ENCODE measurements at regions not wholly inside any gene's neighbourhood (a gene's known extent, or its start where the extent isn't known, plus 50 kb on each side); places are given as distances from the start of the nearest gene placed in this dataset.
A peak's percentile ranks its signal among the peaks of the same experiment; 100 is the strongest.

DNA sequence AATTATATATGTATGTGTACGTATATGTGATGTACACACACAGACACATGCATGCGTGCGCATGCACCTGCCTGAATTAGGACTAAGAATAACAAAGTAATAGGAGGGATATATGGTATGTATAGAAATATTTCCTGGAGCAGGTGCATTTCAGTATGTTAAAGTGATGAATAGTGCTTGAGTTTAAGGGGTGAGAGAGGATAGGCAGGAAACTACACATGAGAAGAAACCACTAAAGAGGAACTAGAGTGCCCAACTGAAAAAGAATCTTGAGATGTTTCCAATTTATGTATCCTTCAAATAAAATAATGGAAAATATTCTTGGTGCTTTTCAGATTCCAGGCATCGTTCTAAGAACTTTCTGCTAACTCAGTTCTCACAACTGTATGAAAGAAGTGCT is 52.6 kb upstream of the UNC5C start:
- RAD21 ChIA-PET (ENCODE audit: unreplicated experiment) = no interaction called here
- H2AFZ ChIP-seq (ENCODE audit: control insufficient read depth, low read depth, low read length) = no peak overlapping the region
- no peak overlapping the region for H3K9ac ChIP-seq (ENCODE audit: control insufficient read depth, insufficient read depth, low read length)
- H3K79me2 ChIP-seq (ENCODE audit: control insufficient read depth, insufficient read depth, low read length) = no peaks in the 10 kb centered on the region
- no peak overlapping the region for H3K4me3 ChIP-seq
- H4K20me1 ChIP-seq (ENCODE audit: control insufficient read depth, insufficient read depth) = no peaks in the 10 kb centered on the region
- no peak for FAIRE-seq
- TF ChIP-seq POLR2AphosphoS5 (IDR thresholded peaks at IDR 0.05; ENCODE audit: low read length) (no peak), RELA (IDR thresholded peaks at IDR 0.05; ENCODE audit: borderline replicate concordance, partially characterized antibody) (no peak), SP1 (IDR thresholded peaks at IDR 0.05; ENCODE audit: low read depth, low read length) (no peak), TAF1 (IDR thresholded peaks at IDR 0.05; ENCODE audit: borderline replicate concordance, low read depth, low read length) (no peak), YBX1 (IDR thresholded peaks at IDR 0.05) (no peak), KAT2A (conservative IDR thresholded peaks at IDR 0.05; ENCODE audit: control insufficient read depth, low read depth, low read length) (no peak), ATF7 (IDR thresholded peaks at IDR 0.05; ENCODE audit: low read depth) (no peak), IKZF1 (conservative IDR thresholded peaks at IDR 0.05) (no peak), ZNF274 (IDR thresholded peaks at IDR 0.05; ENCODE audit: insufficient read depth, insufficient read length) (no peak), TCF12 (IDR thresholded peaks at IDR 0.05; ENCODE audit: low read depth, low read length) (no peak), SUPT20H (IDR thresholded peaks at IDR 0.05; ENCODE audit: borderline replicate concordance, control insufficient read depth, low read depth, low read length) (no peak), ZNF384 (IDR thresholded peaks at IDR 0.05; ENCODE audit: borderline replicate concordance, low read depth, low read length) (no peak), NBN (IDR thresholded peaks at IDR 0.05) (no peak), KLF5 (IDR thresholded peaks at IDR 0.05; ENCODE audit: partially characterized antibody) (no peak)
- TF ChIP-seq, protein P1, sequence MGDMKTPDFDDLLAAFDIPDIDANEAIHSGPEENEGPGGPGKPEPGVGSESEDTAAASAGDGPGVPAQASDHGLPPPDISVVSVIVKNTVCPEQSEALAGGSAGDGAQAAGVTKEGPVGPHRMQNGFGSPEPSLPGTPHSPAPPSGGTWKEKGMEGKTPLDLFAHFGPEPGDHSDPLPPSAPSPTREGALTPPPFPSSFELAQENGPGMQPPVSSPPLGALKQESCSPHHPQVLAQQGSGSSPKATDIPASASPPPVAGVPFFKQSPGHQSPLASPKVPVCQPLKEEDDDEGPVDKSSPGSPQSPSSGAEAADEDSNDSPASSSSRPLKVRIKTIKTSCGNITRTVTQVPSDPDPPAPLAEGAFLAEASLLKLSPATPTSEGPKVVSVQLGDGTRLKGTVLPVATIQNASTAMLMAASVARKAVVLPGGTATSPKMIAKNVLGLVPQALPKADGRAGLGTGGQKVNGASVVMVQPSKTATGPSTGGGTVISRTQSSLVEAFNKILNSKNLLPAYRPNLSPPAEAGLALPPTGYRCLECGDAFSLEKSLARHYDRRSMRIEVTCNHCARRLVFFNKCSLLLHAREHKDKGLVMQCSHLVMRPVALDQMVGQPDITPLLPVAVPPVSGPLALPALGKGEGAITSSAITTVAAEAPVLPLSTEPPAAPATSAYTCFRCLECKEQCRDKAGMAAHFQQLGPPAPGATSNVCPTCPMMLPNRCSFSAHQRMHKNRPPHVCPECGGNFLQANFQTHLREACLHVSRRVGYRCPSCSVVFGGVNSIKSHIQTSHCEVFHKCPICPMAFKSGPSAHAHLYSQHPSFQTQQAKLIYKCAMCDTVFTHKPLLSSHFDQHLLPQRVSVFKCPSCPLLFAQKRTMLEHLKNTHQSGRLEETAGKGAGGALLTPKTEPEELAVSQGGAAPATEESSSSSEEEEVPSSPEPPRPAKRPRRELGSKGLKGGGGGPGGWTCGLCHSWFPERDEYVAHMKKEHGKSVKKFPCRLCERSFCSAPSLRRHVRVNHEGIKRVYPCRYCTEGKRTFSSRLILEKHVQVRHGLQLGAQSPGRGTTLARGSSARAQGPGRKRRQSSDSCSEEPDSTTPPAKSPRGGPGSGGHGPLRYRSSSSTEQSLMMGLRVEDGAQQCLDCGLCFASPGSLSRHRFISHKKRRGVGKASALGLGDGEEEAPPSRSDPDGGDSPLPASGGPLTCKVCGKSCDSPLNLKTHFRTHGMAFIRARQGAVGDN (IDR thresholded peaks at IDR 0.05) = no peak
- POLR2A ChIA-PET = no interaction called here
- no peak overlapping the region for H3K4me2 ChIP-seq (ENCODE audit: control insufficient read depth, insufficient read depth)
- no peaks in the 10 kb centered on the region for H3K9me3 ChIP-seq (replicated peaks; ENCODE audit: control insufficient read depth, insufficient read depth, low read length)
- SMC1A ChIA-PET (ENCODE audit: uncharacterized antibody, unreplicated experiment) = interaction anchor here (0.6 kb wide), 1 partner anchor 56 kb away, joined by 3 read pairs; no protein-coding TSS in a partner anchor
- BruUV-seq (replicated peaks) = no TSS peak
- H3K4me1 ChIP-seq (ENCODE audit: control insufficient read depth, insufficient read depth, low read length) = no peaks in the 10 kb centered on the region; the same call in 1 of the 2 replicates
- DNase-seq (ENCODE audit: low read depth, low spot score) = no peak
- H3K36me3 ChIP-seq (ENCODE audit: control insufficient read depth in 2 of 2, insufficient read depth in 2 of 2, low read length in 1 of 2) = no peaks in the 10 kb centered on the region
- 42% methylated on average over 4 of the region's 4 CpGs for WGBS (ENCODE audit: insufficient coverage, insufficient replicate concordance, low lambda C conversion rate, missing lambda C conversion rate)
- in situ Hi-C loops (cut with MboI) = no loop called here
- H3K27me3 ChIP-seq (replicated peaks in 1 of 2; ENCODE audit: control insufficient read depth in 2 of 2, insufficient read depth in 2 of 2, low read length in 1 of 2) = no peaks in the 10 kb centered on the region
- intact Hi-C loops (cut with micrococcal nuclease; ENCODE audit: unreplicated experiment) = loop anchor here (2.0 kb wide), 1 partner anchor 51 kb away; no protein-coding TSS in a partner anchor
- ATAC-seq = peak; percentile 60
- CTCF ChIA-PET = no interaction called here
- H3K27ac ChIP-seq (ENCODE audit: control insufficient read depth, insufficient read depth) = no peak overlapping the region

All from GM12878 (cell line).